ENCODE measurements at regions not wholly inside any gene's neighbourhood (a gene's known extent, or its start where the extent isn't known, plus 50 kb on each side); places are given as distances from the start of the nearest gene placed in this dataset.
"Not testable (repeated sequence)": the region's sequence is repeated elsewhere in the genome, so short reads cannot be mapped to it uniquely, and the experiment has no call there.

DNA sequence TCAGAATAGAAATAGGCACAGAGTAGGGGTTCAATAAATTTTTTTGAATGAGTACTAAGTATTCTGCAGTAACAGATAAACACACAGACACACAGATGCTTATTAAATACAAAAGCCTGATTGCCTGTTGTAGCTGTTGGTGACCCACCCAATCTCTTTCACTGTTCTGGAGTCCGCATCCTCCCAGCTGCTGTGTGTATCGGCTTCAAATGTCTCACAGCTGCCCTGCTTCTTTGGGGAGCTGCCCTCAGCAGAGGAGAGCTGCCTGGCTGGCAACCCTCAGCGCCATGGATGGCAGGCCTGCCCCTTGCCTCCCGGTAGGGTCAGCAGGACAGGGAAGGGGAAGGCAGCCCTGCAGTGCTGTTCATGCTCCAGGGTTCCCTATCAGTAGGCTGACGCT is 50.5 kb upstream of the PRNP start:
- peaks cover 0 to 4% (median 0%) of the 10 kb centered on the region in 7 donors for H3K9me3 Mint-ChIP-seq
- no peaks in the 10 kb centered on the region for H3K36me3 Mint-ChIP-seq
- DNase-seq, result no peak
- no peak for ATAC-seq (ENCODE audit: low read depth in 2 of 2)
- peaks cover 0 to 5% (median 0%) of the 10 kb centered on the region in 3 donors for H3K4me1 Mint-ChIP-seq
- H3K4me3 Mint-ChIP-seq, result no peak overlapping the region
- H3K27ac Mint-ChIP-seq, result no peak overlapping the region
- peaks cover 13 to 23% (median 14%) of the 10 kb centered on the region in 3 donors for H3K27me3 Mint-ChIP-seq

DNA sequence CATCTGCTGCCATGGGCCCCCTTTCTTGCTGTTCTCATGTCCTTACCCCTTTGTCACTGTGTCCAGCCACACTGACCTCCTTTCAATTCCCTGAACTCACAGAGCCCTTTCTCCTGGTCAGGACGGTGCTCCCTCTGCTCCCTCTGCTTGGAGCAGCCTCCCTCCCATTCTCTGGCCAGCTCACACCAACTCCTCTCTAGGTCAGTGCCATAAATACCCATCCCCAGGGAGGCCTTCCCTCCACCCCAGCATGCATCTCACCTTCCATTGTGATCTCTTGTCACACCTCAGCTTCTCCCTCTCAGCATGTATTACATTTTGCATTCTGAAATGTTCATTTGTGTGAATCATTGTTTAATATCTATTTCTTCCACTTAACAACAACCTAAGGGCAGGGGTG is 50.9 kb upstream of the PRNP start:
- Mint-ChIP-seq H3K27me3 (peaks cover 13 to 23% (median 14%) of the 10 kb centered on the region in 3 donors), H3K27ac (no peak overlapping the region), H3K4me1 (peaks cover 0 to 5% (median 0%) of the 10 kb centered on the region in 3 donors), H3K4me3 (no peak overlapping the region), H3K36me3 (no peaks in the 10 kb centered on the region), H3K9me3 (peaks cover 0 to 4% (median 0%) of the 10 kb centered on the region in 7 donors)
- ATAC-seq (ENCODE audit: low read depth in 2 of 2), result no peak
- DNase-seq, result no peak

DNA sequence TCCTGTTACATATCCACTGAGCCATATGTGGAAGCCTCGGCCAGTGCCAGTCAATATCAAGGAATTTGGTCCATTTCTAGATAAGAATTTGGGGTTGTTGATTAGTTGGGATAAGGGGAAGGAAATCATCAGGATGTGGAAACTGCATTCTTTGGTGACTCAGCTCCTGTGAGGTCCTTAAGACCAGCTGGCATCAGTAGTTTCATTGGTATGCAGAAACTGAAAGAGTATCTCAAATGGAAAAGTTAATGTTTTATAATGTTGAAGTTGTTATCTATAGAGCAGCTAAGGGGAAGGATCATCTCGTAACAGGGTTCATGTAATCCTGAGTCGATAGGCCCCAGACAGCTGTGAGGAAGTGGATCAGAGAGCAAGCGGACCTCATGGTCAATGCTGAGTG is 52.5 kb upstream of the PRNP start:
- Mint-ChIP-seq H3K36me3 (no peaks in the 10 kb centered on the region), H3K27me3 (peaks cover 13 to 17% (median 17%) of the 10 kb centered on the region in 3 donors), H3K4me1 (peaks cover 0 to 10% (median 4%) of the 10 kb centered on the region in 3 donors), H3K4me3 (no peak overlapping the region), H3K9me3 (peaks cover 0 to 4% (median 0%) of the 10 kb centered on the region in 7 donors), H3K27ac (no peak overlapping the region)
- ATAC-seq (ENCODE audit: low read depth in 2 of 2), result no peak
- no peak for DNase-seq

DNA sequence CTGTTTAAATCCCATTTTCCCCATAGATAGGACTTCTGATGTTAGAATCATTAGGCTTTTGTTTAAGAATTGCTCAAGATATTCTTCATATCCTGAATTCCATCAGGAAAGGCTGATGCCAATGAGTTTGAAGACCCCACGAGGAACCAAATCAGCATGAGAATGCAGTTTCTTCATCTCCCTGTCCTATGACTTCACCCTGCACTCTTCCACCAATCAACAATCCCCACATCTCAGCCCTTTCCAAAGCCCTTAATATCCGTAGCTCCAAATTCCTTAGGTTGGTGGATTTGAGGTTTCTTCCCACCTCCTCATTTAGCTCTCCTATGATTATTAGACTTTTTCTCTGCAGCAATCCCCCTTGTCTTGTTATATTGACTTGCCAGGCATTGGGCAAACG is 52.9 kb upstream of the PRNP start:
- ATAC-seq (ENCODE audit: low read depth in 2 of 2), result no peak
- DNase-seq, result no peak
- Mint-ChIP-seq H3K36me3 (no peaks in the 10 kb centered on the region), H3K4me1 (peaks cover 0 to 10% (median 4%) of the 10 kb centered on the region in 3 donors), H3K4me3 (no peak overlapping the region), H3K27ac (no peak overlapping the region), H3K9me3 (peaks cover 0 to 4% (median 0%) of the 10 kb centered on the region in 7 donors), H3K27me3 (peaks cover 13 to 17% (median 17%) of the 10 kb centered on the region in 3 donors)

DNA sequence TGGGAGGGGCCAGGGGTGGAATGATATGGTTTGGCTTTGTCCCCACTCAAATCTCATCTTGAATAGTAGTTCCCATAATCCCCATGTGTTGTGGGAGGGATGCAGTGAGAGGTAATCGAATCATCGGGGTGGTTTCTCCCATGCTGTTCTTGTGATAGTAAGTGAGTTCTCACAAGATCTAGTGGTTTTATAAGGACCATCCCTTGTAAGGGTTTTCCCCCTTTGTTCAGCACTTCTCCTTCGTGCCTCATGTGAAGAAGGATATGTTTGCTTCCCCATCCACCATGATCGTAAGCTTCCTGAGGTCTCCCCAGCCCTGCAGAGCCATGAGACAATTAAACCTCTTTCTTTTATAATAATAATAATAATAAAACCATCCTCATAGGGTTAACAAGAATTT is 53.4 kb upstream of the PRNP start:
- DNase-seq (no peak), ATAC-seq (ENCODE audit: low read depth in 2 of 2) (peak in 1 of 2 donors; percentile 18)
- H3K9me3 Mint-ChIP-seq, result peaks cover 0 to 4% (median 0%) of the 10 kb centered on the region in 7 donors

DNA sequence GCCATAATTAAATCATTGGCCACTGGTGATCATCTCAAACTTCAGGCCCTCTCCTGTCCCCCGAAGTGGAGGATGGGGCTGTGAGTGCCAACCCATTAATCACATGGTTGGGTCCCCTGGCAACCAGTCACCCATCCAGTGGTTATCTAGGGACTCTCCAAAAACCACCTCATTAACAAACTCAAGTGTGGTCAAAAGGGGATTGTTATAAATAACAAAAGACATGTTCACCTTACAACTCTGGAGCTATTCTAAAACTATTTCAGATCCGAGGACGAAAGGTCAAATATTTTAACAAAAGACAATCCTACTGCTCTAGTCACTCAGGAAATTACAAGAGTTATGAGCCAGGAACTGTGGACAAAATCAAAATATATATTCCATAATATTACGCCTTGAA is 60.0 kb upstream of the PRNP start:
- Mint-ChIP-seq H3K36me3 (peaks cover 0 to 21% of the 10 kb centered on the region in 2 donors), H3K27ac (peak overlapping the region in 1 of 6 donors; percentile 30), H3K4me1 (peaks cover 0 to 14% (median 4%) of the 10 kb centered on the region in 3 donors), H3K4me3 (no peak overlapping the region), H3K27me3 (peaks cover 13 to 26% (median 26%) of the 10 kb centered on the region in 3 donors), H3K9me3 (peaks cover 0 to 16% (median 7%) of the 10 kb centered on the region in 7 donors)
- DNase-seq (no peak), ATAC-seq (ENCODE audit: low read depth in 2 of 2) (no peak)

More for the DNA sequence above, 53.4 kb upstream of the PRNP start:
- H3K36me3 Mint-ChIP-seq, result no peaks in the 10 kb centered on the region
- H3K4me1 Mint-ChIP-seq, result peaks cover 0 to 10% (median 4%) of the 10 kb centered on the region in 3 donors
- no peak overlapping the region for H3K4me3 Mint-ChIP-seq
- peaks cover 13 to 17% (median 17%) of the 10 kb centered on the region in 3 donors for H3K27me3 Mint-ChIP-seq
- no peak overlapping the region for H3K27ac Mint-ChIP-seq

DNA sequence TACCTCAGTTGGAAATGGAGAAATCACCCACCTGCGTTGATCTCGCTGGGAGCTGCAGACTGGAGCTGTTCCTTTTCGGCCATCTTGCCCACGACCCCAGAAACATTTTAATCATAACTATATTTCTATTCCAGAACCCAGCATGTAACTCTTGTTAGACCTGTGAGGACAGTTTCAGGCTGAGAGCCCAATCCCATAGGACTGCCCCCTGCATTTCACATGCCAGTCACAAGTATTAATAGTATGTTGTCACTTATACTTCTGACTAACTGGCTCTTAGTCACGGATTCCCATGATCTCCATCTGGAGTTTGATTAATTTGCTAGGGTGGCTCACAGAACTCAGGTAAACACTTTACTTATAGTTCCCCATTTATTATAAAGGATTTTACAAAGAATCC is 60.6 kb upstream of the PRNP start:
- H3K27ac Mint-ChIP-seq, result no peak overlapping the region
- no peak overlapping the region for H3K4me3 Mint-ChIP-seq
- H3K4me1 Mint-ChIP-seq, result peaks cover 0 to 14% (median 4%) of the 10 kb centered on the region in 3 donors
- ATAC-seq (ENCODE audit: low read depth in 2 of 2) (no peak), DNase-seq (no peak)
- H3K9me3 Mint-ChIP-seq, result peaks cover 0 to 16% (median 7%) of the 10 kb centered on the region in 7 donors
- H3K36me3 Mint-ChIP-seq, result peaks cover 0 to 21% of the 10 kb centered on the region in 2 donors
- peaks cover 11 to 23% (median 22%) of the 10 kb centered on the region in 3 donors for H3K27me3 Mint-ChIP-seq

DNA sequence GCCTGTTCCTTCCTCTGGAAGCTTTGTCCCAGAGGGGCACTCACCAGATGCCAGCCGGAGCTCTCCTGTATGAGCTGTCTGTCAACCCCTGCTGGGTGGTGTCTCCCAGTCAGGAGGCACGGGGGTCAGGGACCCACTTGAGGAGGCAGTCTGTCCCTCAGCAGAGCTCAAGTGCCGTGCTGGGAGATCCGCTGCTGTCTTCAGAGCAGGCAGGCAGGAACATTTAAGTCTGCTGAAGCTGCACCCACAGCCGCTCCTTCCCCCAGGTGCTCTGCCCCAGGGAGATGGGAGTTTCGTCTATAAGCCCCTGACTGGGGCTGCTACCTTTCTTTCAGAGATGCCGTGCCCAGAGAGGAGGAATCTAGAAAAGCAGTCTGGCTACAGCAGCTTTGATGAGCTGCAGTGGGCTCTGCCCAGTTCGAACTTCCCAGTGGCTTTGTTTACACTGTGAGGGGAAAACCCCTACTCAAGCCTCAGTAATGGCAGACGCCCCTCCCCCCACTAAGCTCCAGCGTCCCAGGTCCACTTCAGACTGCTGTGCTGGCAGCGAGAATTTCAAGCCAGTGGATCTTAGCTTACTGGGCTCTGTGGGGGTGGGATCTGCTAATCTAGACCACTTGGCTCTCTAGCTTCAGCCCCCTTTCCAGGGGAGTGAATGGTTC is 61.5 kb upstream of the PRNP start:
- H3K4me3 Mint-ChIP-seq; H3K4me1 Mint-ChIP-seq; DNase-seq; ATAC-seq (ENCODE audit: low read depth in 2 of 2): not testable (repeated sequence)
- Mint-ChIP-seq H3K27ac (peak overlapping the region in 1 of 6 donors; percentile 66), H3K36me3 (peaks cover 0 to 21% of the 10 kb centered on the region in 2 donors), H3K9me3 (peaks cover 0 to 16% (median 7%) of the 10 kb centered on the region in 7 donors), H3K27me3 (peaks cover 10 to 23% (median 22%) of the 10 kb centered on the region in 3 donors)

DNA sequence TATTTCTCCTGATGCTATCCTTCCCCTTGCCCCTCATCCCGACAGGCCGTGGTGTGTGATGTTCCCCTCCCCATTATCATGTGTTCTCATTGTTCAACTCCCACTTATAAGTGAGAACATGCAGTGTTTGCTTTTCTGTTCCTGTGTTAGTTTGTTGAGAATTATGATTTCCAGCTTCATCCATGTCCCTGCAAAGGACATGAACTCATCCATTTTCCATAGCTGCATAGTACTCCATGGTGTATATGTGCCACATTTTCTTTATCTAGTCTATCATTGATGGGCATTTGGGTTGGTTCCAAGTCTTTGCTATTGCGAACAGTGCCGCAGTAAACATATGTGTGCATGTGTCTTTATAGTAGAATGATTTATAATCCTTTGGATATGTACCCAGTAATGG is 67.1 kb upstream of the PRNP start:
- not testable (repeated sequence) for H3K4me1 Mint-ChIP-seq; H3K27ac Mint-ChIP-seq; DNase-seq; H3K4me3 Mint-ChIP-seq; ATAC-seq (ENCODE audit: low read depth in 2 of 2)
- peaks cover 10 to 29% (median 21%) of the 10 kb centered on the region in 7 donors for H3K9me3 Mint-ChIP-seq
- H3K36me3 Mint-ChIP-seq, result peaks cover 13 to 27% of the 10 kb centered on the region in 2 donors
- H3K27me3 Mint-ChIP-seq, result peaks cover 8 to 20% (median 13%) of the 10 kb centered on the region in 3 donors

DNA sequence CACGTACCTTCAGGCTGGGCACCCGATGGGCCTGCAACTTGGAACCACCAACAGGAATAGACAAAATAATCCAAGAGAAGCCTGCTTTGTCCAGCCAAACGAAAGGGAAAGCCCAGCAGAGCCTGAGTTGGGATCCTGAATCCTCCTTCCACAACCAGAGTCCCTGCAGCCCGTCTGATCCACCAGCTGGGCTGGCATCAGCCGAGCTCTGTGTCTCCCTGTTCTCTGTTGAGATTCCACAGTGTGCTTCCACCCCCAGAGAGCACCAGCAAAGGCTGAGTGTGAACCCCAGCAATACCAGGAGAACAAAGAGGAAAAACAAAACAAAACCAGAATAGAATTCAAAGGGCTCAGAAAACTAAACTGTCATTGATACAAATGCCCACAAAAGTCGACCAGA is 68.8 kb upstream of the PRNP start:
- peak overlapping the region in 1 of 6 donors; percentile 53 for H3K27ac Mint-ChIP-seq
- ATAC-seq (ENCODE audit: low read depth in 2 of 2) (no peak), DNase-seq (no peak)
- H3K4me3 Mint-ChIP-seq, result no peak overlapping the region
- peaks cover 12 to 15% (median 14%) of the 10 kb centered on the region in 3 donors for H3K4me1 Mint-ChIP-seq
- peaks cover 0 to 7% (median 6%) of the 10 kb centered on the region in 3 donors for H3K27me3 Mint-ChIP-seq
- H3K36me3 Mint-ChIP-seq, result peaks cover 13 to 18% of the 10 kb centered on the region in 2 donors
- H3K9me3 Mint-ChIP-seq, result peaks cover 10 to 29% (median 20%) of the 10 kb centered on the region in 7 donors

DNA sequence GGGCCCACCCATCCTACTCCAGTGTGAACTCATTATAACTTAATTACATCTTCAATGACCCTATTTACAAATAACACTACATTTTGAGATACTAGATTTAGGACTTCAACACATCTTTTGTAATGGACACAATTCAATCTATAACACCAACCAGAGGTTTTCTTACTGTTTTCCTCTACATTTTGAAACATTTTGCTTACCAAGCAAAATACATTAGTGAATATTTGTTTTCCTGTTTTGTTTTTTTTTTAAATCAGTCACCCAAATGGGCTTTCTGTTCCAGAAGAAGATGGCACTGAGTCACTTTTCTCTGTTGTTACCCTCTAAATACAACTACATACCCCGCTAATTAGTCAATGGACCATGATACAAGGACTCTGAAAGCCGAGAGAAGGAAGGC is 69.2 kb upstream of the PRNP start:
- no peak for DNase-seq
- Mint-ChIP-seq H3K4me1 (peaks cover 12 to 15% (median 14%) of the 10 kb centered on the region in 3 donors), H3K27ac (peak overlapping the region in 2 of 6 donors; percentile 5 to 53), H3K9me3 (peaks cover 9 to 25% (median 18%) of the 10 kb centered on the region in 7 donors), H3K4me3 (no peak overlapping the region), H3K27me3 (peaks cover 0 to 2% (median 2%) of the 10 kb centered on the region in 3 donors), H3K36me3 (peaks cover 13 to 14% of the 10 kb centered on the region in 2 donors)
- ATAC-seq (ENCODE audit: low read depth in 2 of 2), result no peak

DNA sequence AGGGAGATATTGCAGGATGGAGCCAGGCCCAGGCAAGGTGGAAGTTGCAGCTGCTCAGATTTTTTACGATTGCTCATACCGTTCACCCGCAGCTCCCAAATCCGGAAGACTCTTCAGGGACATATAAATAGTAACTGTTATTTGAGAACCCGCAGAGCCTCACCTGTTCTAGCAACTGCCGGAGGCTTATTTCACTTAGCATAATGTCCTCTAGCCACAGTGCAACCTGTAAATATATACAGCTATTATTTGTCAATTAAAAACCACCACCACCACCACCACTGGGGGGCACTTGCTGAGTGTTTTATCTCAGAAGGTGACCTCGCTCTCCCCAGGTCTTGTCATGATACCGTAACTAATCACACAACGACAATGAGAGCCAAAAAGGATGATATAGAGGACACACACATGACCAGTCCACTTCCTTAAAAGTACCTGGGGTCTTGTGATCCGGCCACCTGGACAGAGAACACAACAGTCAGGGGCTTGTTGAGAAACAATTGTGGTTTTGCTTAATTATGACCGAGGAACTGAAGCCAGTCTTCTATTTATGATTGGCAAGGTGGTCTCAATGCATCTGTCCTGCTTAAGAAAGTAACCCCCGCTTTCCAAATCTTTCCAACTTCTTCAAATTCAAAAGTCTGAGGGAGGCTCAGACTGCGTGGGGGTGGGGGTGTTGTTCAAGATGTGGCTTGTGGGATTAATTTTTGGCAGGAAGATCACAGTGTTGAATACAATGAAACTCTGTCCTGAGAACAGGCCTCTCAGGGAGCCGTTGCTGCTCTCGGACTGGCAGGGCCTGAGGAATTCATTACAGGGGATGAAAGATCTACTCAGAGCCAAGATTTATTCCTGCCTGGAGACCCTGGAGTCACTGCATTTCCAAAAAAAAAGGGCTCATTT is 72.3 kb upstream of the PRNP start:
- H3K27me3 Mint-ChIP-seq, result no peaks in the 10 kb centered on the region
- peaks cover 12 to 13% of the 10 kb centered on the region in 2 donors for H3K36me3 Mint-ChIP-seq
- DNase-seq (peak; percentile 66), ATAC-seq (ENCODE audit: low read depth in 2 of 2) (peak; percentile 93 to 94)
- peaks cover 14 to 26% (median 24%) of the 10 kb centered on the region in 3 donors for H3K4me1 Mint-ChIP-seq
- H3K4me3 Mint-ChIP-seq, result peak overlapping the region in 6 of 8 donors; percentile 20 to 84 (median 62)
- peaks cover 8 to 25% (median 16%) of the 10 kb centered on the region in 7 donors for H3K9me3 Mint-ChIP-seq
- H3K27ac Mint-ChIP-seq, result peak overlapping the region; percentile 66 to 90 (median 78)

DNA sequence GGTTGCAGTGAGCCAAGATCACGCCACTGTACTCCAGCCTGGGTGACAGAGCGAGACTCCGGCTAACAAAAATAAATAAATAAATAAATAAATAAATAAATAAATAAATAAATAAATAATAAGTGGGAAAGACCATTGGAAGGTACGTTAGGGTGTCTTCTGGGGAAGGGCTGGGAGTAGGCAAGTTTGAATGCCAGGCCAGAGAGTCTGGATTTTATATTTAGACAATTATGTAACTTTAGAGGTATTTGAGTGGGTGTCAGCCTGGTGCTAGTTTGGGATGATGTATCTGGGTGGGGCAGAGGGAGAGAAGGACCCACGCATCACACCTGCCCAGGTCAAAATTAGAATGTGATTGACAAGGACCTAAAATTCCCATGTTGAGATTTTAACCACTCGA is 73.1 kb upstream of the PRNP start:
- Mint-ChIP-seq H3K4me3 (peak overlapping the region in 3 of 8 donors; percentile 33 to 68 (median 68)), H3K27me3 (no peaks in the 10 kb centered on the region), H3K9me3 (peaks cover 8 to 22% (median 16%) of the 10 kb centered on the region in 7 donors), H3K4me1 (peaks cover 22 to 32% (median 24%) of the 10 kb centered on the region in 3 donors), H3K27ac (peak overlapping the region in 4 of 6 donors; percentile 38 to 66 (median 60)), H3K36me3 (peaks cover 12 to 13% of the 10 kb centered on the region in 2 donors)
- no peak for ATAC-seq (ENCODE audit: low read depth in 2 of 2)
- no peak for DNase-seq
